ENCODE measurements at regions not wholly inside any gene's neighbourhood (a gene's known extent, or its start where the extent isn't known, plus 50 kb on each side); places are given as distances from the start of the nearest gene placed in this dataset.

DNA sequence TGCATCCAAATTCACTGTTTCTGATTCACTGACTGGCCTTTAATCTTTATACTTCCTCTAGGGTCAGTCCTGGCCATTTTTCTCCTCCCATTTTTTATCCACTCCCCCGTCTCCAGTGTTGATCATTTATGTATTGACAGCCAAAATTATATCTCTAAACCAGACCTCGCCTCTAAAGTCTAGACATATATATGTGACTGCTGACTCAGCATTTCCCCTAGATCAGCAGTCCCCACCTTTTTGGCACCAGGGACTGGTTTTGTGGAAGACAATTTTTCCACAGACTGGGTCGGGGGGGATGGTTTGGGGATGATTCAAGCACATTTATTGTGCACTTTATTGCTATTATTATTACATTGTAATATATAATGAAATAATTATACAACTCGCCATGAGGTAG is 88.3 kb upstream of the DAAM1 start:
- TF ChIP-seq CTCF (IDR thresholded peaks at IDR 0.05): no peak
- no peak for TF ChIP-seq EZH2 (IDR thresholded peaks at IDR 0.05; ENCODE audit: borderline replicate concordance, insufficient read depth, low read depth, low read length, poor library complexity, severe bottlenecking)
- H3K9me3 Mint-ChIP-seq (ENCODE audit: insufficient read depth): no peaks in the 10 kb centered on the region
- peaks cover 21% of the 10 kb centered on the region for H3K27me3 Mint-ChIP-seq
- no peaks in the 10 kb centered on the region for H3K36me3 ChIP-seq (replicated peaks in 1 of 2; ENCODE audit: control extremely low read depth in 1 of 2, control insufficient read depth in 1 of 2, extremely low read depth in 1 of 2, insufficient read depth in 2 of 2, low read length in 1 of 2)
- H3K4me1 ChIP-seq (ENCODE audit: control insufficient read depth in 2 of 2, insufficient read depth in 2 of 2, low read length in 2 of 2): no peaks in the 10 kb centered on the region
- no peak overlapping the region for H3K4me2 ChIP-seq (replicated peaks; ENCODE audit: low read depth, low read length, poor library complexity, severe bottlenecking)
- no peak overlapping the region for H3K4me3 Mint-ChIP-seq
- CTCF ChIA-PET: no interaction called here
- no peaks in the 10 kb centered on the region for H3K79me2 ChIP-seq (ENCODE audit: control insufficient read depth, insufficient read depth, low read length)
- peaks cover 0 to 7% (median 1%) of the 10 kb centered on the region in 4 experiments for H3K27me3 ChIP-seq (replicated peaks in 1 of 4; ENCODE audit: control extremely low read depth in 1 of 4, control insufficient read depth in 3 of 4, insufficient read depth in 4 of 4, low read length in 3 of 4)
- ATAC-seq (ENCODE audit: low read depth): no peak
- no CpG with 5 or more reads among the region's 4 CpGs for WGBS (ENCODE audit: insufficient coverage)
- POLR2A ChIA-PET: no interaction called here
- intact Hi-C loops (cut with micrococcal nuclease): no loop called here
- H2AFZ ChIP-seq (ENCODE audit: insufficient read depth, low read depth, low read length, poor library complexity, severe bottlenecking): no peak overlapping the region
- H3K4me3 ChIP-seq (ENCODE audit: control extremely low read depth in 1 of 5, extremely low read depth in 1 of 5, insufficient read depth in 1 of 5, low read depth in 2 of 5, low read length in 4 of 5): no peak overlapping the region
- H3K27ac ChIP-seq (ENCODE audit: low read length in 2 of 2): no peak overlapping the region
- DNase-seq: no peak
- H3K9ac ChIP-seq (ENCODE audit: low read length): no peak overlapping the region
- no peaks in the 10 kb centered on the region for H3K9me3 ChIP-seq (ENCODE audit: control extremely low read depth in 1 of 3, control insufficient read depth in 2 of 3, insufficient read depth in 1 of 3, low read length in 2 of 3)
- H4K20me1 ChIP-seq (ENCODE audit: control insufficient read depth, insufficient read depth, low read length, poor library complexity, severe bottlenecking): no peaks in the 10 kb centered on the region
- no peak overlapping the region for H3K27ac Mint-ChIP-seq
- no peaks in the 10 kb centered on the region for H3K4me1 Mint-ChIP-seq

GRCh38 chr14:59101476-59101875 is 87.0 kb upstream of the DAAM1 start:
- Histone ChIP-seq H3K79me2 (ENCODE audit: control insufficient read depth, insufficient read depth, low read length) (no peaks in the 10 kb centered on the region), H2AFZ (ENCODE audit: insufficient read depth, low read depth, low read length, poor library complexity, severe bottlenecking) (no peak overlapping the region), H3K4me1 (ENCODE audit: control insufficient read depth in 2 of 2, insufficient read depth in 2 of 2, low read length in 2 of 2) (no peaks in the 10 kb centered on the region), H3K9ac (ENCODE audit: low read length) (no peak overlapping the region), H3K4me3 (ENCODE audit: control extremely low read depth in 1 of 5, extremely low read depth in 1 of 5, insufficient read depth in 1 of 5, low read depth in 2 of 5, low read length in 4 of 5) (no peak overlapping the region), H3K4me2 (replicated peaks; ENCODE audit: low read depth, low read length, poor library complexity, severe bottlenecking) (no peak overlapping the region), H3K9me3 (ENCODE audit: control extremely low read depth in 1 of 3, control insufficient read depth in 2 of 3, insufficient read depth in 1 of 3, low read length in 2 of 3) (no peaks in the 10 kb centered on the region), H3K27ac (ENCODE audit: low read length in 2 of 2) (no peak overlapping the region), H3K27me3 (replicated peaks in 1 of 4; ENCODE audit: control extremely low read depth in 1 of 4, control insufficient read depth in 3 of 4, insufficient read depth in 4 of 4, low read length in 3 of 4) (peaks cover 0 to 7% (median 1%) of the 10 kb centered on the region in 4 experiments), H3K36me3 (replicated peaks in 1 of 2; ENCODE audit: control extremely low read depth in 1 of 2, control insufficient read depth in 1 of 2, extremely low read depth in 1 of 2, insufficient read depth in 2 of 2, low read length in 1 of 2) (no peaks in the 10 kb centered on the region), H4K20me1 (ENCODE audit: control insufficient read depth, insufficient read depth, low read length, poor library complexity, severe bottlenecking) (no peaks in the 10 kb centered on the region)
- Mint-ChIP-seq H3K9me3 (ENCODE audit: insufficient read depth) (no peaks in the 10 kb centered on the region), H3K27ac (no peak overlapping the region), H3K4me3 (no peak overlapping the region), H3K27me3 (peaks cover 22% of the 10 kb centered on the region), H3K4me1 (no peaks in the 10 kb centered on the region)
- intact Hi-C loops (cut with micrococcal nuclease): no loop called here
- no peak for ATAC-seq (ENCODE audit: low read depth)
- ChIA-PET POLR2A (no interaction called here), CTCF (no interaction called here)
- DNase-seq: no peak
- TF ChIP-seq CTCF (IDR thresholded peaks at IDR 0.05): no peak
- TF ChIP-seq EZH2 (IDR thresholded peaks at IDR 0.05; ENCODE audit: borderline replicate concordance, insufficient read depth, low read depth, low read length, poor library complexity, severe bottlenecking): no peak

Data from B cell (primary cell).